ENCODE measurements at regions not wholly inside any gene's neighbourhood (a gene's known extent, or its start where the extent isn't known, plus 50 kb on each side); places are given as distances from the start of the nearest gene placed in this dataset.

DNA sequence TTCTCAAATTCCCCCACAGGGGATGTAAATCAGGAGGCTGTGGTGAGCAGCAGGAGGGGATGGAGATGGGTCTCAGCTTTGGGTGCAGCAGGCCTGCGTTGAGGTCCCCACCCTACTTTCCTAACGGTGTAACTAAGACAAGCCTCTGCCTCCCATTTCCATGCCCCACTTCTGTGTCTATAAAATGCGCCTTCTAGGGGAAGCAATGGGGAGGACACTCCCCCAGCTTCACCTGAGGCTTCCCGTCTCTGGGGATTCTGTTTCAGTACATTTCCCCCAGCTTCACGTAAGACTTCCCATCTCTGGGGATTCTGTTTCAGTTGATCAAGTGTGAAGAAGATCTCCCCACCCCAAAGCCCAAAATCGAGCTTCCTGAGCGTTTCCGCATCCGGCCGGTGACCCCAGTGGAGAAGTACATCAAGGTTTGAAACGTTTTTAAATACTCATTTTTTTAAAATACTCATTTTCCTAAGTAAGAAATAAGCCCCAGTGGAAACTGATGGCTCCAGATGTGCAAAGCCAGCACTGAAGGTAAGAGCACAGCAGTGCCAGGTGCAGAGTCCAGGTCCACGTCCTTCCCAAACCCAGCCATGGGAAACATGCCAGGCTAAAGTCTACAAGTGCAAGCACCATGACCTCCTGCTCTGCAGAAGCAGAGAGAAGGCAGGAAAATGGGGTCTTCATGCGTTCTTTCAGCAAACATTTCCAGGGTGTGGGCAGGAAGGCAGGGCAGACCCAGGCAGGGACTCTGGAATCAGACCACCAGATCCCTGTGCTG, 73.1 kb downstream of the ANKRD60 start:
- CTCF ChIA-PET, result interaction anchor here (1.1 to 1.5 kb wide), 2 partner anchors 10 to 44 kb away, joined by 3 read pairs; no protein-coding TSS in a partner anchor
- H3K27me3 ChIP-seq (replicated peaks; ENCODE audit: control insufficient read depth, insufficient read depth, low read length), result peaks cover 2% of the 10 kb centered on the region; the same call in 1 of the 2 replicates
- intact Hi-C loops (cut with micrococcal nuclease; ENCODE audit: unreplicated experiment), result no loop called here
- H3K36me3 Mint-ChIP-seq (ENCODE audit: insufficient read depth, unreplicated experiment), result no peaks in the 10 kb centered on the region
- peaks cover 41% of the 10 kb centered on the region for H3K27me3 Mint-ChIP-seq (ENCODE audit: insufficient read depth, unreplicated experiment)
- no peak for DNase-seq
- no peaks in the 10 kb centered on the region for H3K36me3 ChIP-seq (ENCODE audit: control insufficient read depth, insufficient read depth, low read length)
- H3K9me3 Mint-ChIP-seq (ENCODE audit: unreplicated experiment), result no peaks in the 10 kb centered on the region
- no peak overlapping the region for H3K4me3 ChIP-seq (ENCODE audit: low read depth, low read length)
- POLR2A ChIA-PET, result no interaction called here
- H3K4me3 Mint-ChIP-seq (ENCODE audit: unreplicated experiment), result no peak overlapping the region
- H3K9me3 ChIP-seq, result no peaks in the 10 kb centered on the region
- no peak for TF ChIP-seq CTCF (IDR thresholded peaks at IDR 0.05; ENCODE audit: insufficient read depth in 1 of 2, low read depth in 1 of 2, low read length in 1 of 2, severe bottlenecking in 1 of 2, unreplicated experiment in 1 of 2)
- no peaks in the 10 kb centered on the region for H3K4me1 Mint-ChIP-seq (ENCODE audit: low read depth, unreplicated experiment)
- no peaks in the 10 kb centered on the region for H3K4me1 ChIP-seq
- no TSS peak for BruUV-seq (replicated peaks)
- H3K27ac Mint-ChIP-seq (ENCODE audit: unreplicated experiment), result no peak overlapping the region

GRCh38 chr20:58154113-58154512, 74.3 kb downstream of the ANKRD60 start:
- no peaks in the 10 kb centered on the region; the same call in 1 of the 2 replicates for H3K9me3 ChIP-seq
- H3K4me3 ChIP-seq (ENCODE audit: low read depth, low read length), result no peak overlapping the region
- DNase-seq, result no peak
- peaks cover 2% of the 10 kb centered on the region; the same call in 1 of the 2 replicates for H3K27me3 ChIP-seq (replicated peaks; ENCODE audit: control insufficient read depth, insufficient read depth, low read length)
- H3K4me1 Mint-ChIP-seq (ENCODE audit: low read depth, unreplicated experiment), result no peaks in the 10 kb centered on the region
- no peaks in the 10 kb centered on the region for H3K36me3 Mint-ChIP-seq (ENCODE audit: insufficient read depth, unreplicated experiment)
- intact Hi-C loops (cut with micrococcal nuclease; ENCODE audit: unreplicated experiment), result no loop called here
- no TSS peak for BruUV-seq (replicated peaks)
- no peak for TF ChIP-seq CTCF (IDR thresholded peaks at IDR 0.05; ENCODE audit: insufficient read depth in 1 of 2, low read depth in 1 of 2, low read length in 1 of 2, severe bottlenecking in 1 of 2, unreplicated experiment in 1 of 2)
- H3K36me3 ChIP-seq (ENCODE audit: control insufficient read depth, insufficient read depth, low read length), result no peaks in the 10 kb centered on the region
- H3K27me3 Mint-ChIP-seq (ENCODE audit: insufficient read depth, unreplicated experiment), result peaks cover 36% of the 10 kb centered on the region
- no peak overlapping the region for H3K27ac Mint-ChIP-seq (ENCODE audit: unreplicated experiment)
- H3K9me3 Mint-ChIP-seq (ENCODE audit: unreplicated experiment), result no peaks in the 10 kb centered on the region
- no peak overlapping the region for H3K4me3 Mint-ChIP-seq (ENCODE audit: unreplicated experiment)
- ChIA-PET CTCF (interaction anchor here (1.5 kb wide), 1 partner anchor 9 kb away, joined by 3 read pairs; no protein-coding TSS in a partner anchor), POLR2A (no interaction called here)
- H3K4me1 ChIP-seq, result no peaks in the 10 kb centered on the region

- intact Hi-C loops (cut with micrococcal nuclease; ENCODE audit: unreplicated experiment), result no loop called here
- Mint-ChIP-seq H3K36me3 (ENCODE audit: insufficient read depth, unreplicated experiment) (no peaks in the 10 kb centered on the region), H3K27ac (ENCODE audit: unreplicated experiment) (no peak overlapping the region), H3K27me3 (ENCODE audit: insufficient read depth, unreplicated experiment) (peaks cover 40% of the 10 kb centered on the region), H3K9me3 (ENCODE audit: unreplicated experiment) (no peaks in the 10 kb centered on the region), H3K4me3 (ENCODE audit: unreplicated experiment) (no peak overlapping the region), H3K4me1 (ENCODE audit: low read depth, unreplicated experiment) (no peaks in the 10 kb centered on the region)
- TF ChIP-seq CTCF (IDR thresholded peaks at IDR 0.05; ENCODE audit: insufficient read depth in 1 of 2, low read depth in 1 of 2, low read length in 1 of 2, severe bottlenecking in 1 of 2, unreplicated experiment in 1 of 2), result no peak
- Histone ChIP-seq H3K36me3 (ENCODE audit: control insufficient read depth, insufficient read depth, low read length) (no peaks in the 10 kb centered on the region), H3K9me3 (no peaks in the 10 kb centered on the region; the same call in 1 of the 2 replicates), H3K4me1 (no peaks in the 10 kb centered on the region), H3K27me3 (replicated peaks; ENCODE audit: control insufficient read depth, insufficient read depth, low read length) (peaks cover 2% of the 10 kb centered on the region; the same call in 1 of the 2 replicates), H3K4me3 (ENCODE audit: low read depth, low read length) (no peak overlapping the region)
- no peak for DNase-seq
- BruUV-seq (replicated peaks), result no TSS peak
- ChIA-PET POLR2A (interaction anchor here (0.7 kb wide), 1 partner anchor 21 kb away, joined by 4 read pairs; no protein-coding TSS in a partner anchor), CTCF (interaction anchor here (0.7 kb wide), 1 partner anchor 82 kb away, joined by 4 read pairs; no protein-coding TSS in a partner anchor)
These were observed 75.3 kb downstream of the ANKRD60 start for GRCh38 chr20:58153121-58153520.
